WTC11 (cell line): ENCODE measurements at regions not wholly inside any gene's neighbourhood (a gene's known extent, or its start where the extent isn't known, plus 50 kb on each side); places are given as distances from the start of the nearest gene placed in this dataset.

ENCODE experiments used
- ATAC-seq: fragments of 200-7000 bp; cut with Tn5 transposase; 2 replicates; pipeline ENCODE4 v1.10.0; 2021; ENCODE audit warnings: mild to moderate bottlenecking, moderate library complexity
- CTCF ChIA-PET: fragments of 300-600 bp; sonication (Branson Sonifier 250); formaldehyde crosslinking; loops from one replicate; lab custom pipeline; 2021; ENCODE audit warnings: antibody characterized with exemption; lab: Charles Lee
- POLR2A ChIA-PET: fragments of 350-600 bp; sonication (Branson Sonifier 250); formaldehyde crosslinking; loops from one replicate; lab custom pipeline; 2021; ENCODE audit warnings: antibody characterized with exemption; lab: Charles Lee
- DNase-seq: peaks from one replicate; pipeline ENCODE4 v3.0.0; 2021; ENCODE audit warnings: low spot score
- H3K27ac Mint-ChIP-seq: 2 replicates; pipeline ENCODE4 v1.8.0; 2021; ENCODE audit warnings: mixed read lengths
- H3K27me3 Mint-ChIP-seq: 2 replicates; pipeline ENCODE4 v1.8.0; 2021; ENCODE audit warnings: low read depth, mild to moderate bottlenecking, moderate library complexity, mixed read lengths
- H3K36me3 Mint-ChIP-seq: 2 replicates; pipeline ENCODE4 v1.8.0; 2021; ENCODE audit warnings: mixed read lengths
- H3K4me1 Mint-ChIP-seq: 2 replicates; pipeline ENCODE4 v1.8.0; 2022; ENCODE audit warnings: mixed read lengths
- H3K4me3 Mint-ChIP-seq: 2 replicates; pipeline ENCODE4 v1.8.0; 2021; ENCODE audit warnings: mild to moderate bottlenecking, moderate library complexity, mixed read lengths
- H3K9me3 Mint-ChIP-seq: 2 replicates; pipeline ENCODE4 v1.8.0; 2021; ENCODE audit warnings: mixed read lengths
- FOXJ3 ChIP-seq: sonication (generic); formaldehyde crosslinking; IDR thresholded peaks from 2 replicates; pipeline ENCODE4 v1.9.0; 2021; ENCODE audit warnings: missing genetic modification reagents, mild to moderate bottlenecking, borderline replicate concordance
- FOXK1 ChIP-seq: sonication (generic); formaldehyde crosslinking; IDR thresholded peaks from 2 replicates; pipeline ENCODE4 v1.8.0; 2022; ENCODE audit warnings: mild to moderate bottlenecking, moderate library complexity, missing genetic modification reagents
- NR3C1 ChIP-seq: sonication (generic); formaldehyde crosslinking; conservative IDR thresholded peaks from 2 replicates; pipeline ENCODE4 v1.8.1; 2023; ENCODE audit warnings: low read depth, mild to moderate bottlenecking, missing genetic modification reagents
- ZNF263 ChIP-seq: sonication (generic); formaldehyde crosslinking; IDR thresholded peaks from 2 replicates; pipeline ENCODE4 v1.8.1; 2022; ENCODE audit warnings: low read depth, mild to moderate bottlenecking, moderate library complexity, missing genetic modification reagents
- ZNF416 ChIP-seq: fragments of 250-450 bp; sonication (Bioruptor Pico); IDR thresholded peaks from 2 replicates; pipeline ENCODE4 v1.9.0; 2021; ENCODE audit warnings: mild to moderate bottlenecking, inconsistent platforms
- TF ChIP-seq, protein P1 (sequence below): fragments of 250-450 bp; sonication (Bioruptor Pico); conservative IDR thresholded peaks from 2 replicates; pipeline ENCODE4 v1.9.0; 2021; ENCODE audit warnings: mild to moderate bottlenecking
- TF ChIP-seq, protein P2 (sequence below): sonication (generic); formaldehyde crosslinking; IDR thresholded peaks from 2 replicates; pipeline ENCODE4 v1.8.1; 2022; ENCODE audit warnings: missing genetic modification reagents, borderline replicate concordance
- TF ChIP-seq, protein P3 (sequence below): fragments of 200-600 bp; IDR thresholded peaks from 2 replicates; pipeline ENCODE4 v1.8.0; 2022; ENCODE audit warnings: antibody characterized with exemption
- TF ChIP-seq, protein P4 (sequence below): fragments of 250-450 bp; sonication (Bioruptor Pico); IDR thresholded peaks from 2 replicates; pipeline ENCODE4 v1.9.0; 2021; ENCODE audit warnings: moderate library complexity, mild to moderate bottlenecking, inconsistent platforms, borderline replicate concordance
- TF ChIP-seq, protein P5 (sequence below): sonication (generic); formaldehyde crosslinking; conservative IDR thresholded peaks from 2 replicates; pipeline ENCODE4 v1.8.1; 2023; ENCODE audit warnings: mild to moderate bottlenecking, low read depth, missing genetic modification reagents, moderate library complexity
- TF ChIP-seq, protein P6 (sequence below): sonication (generic); formaldehyde crosslinking; IDR thresholded peaks from 2 replicates; pipeline ENCODE4 v1.8.1; 2023; ENCODE audit warnings: mild to moderate bottlenecking, missing genetic modification reagents, moderate library complexity
- TF ChIP-seq, protein P7 (sequence below): sonication (generic); formaldehyde crosslinking; IDR thresholded peaks from 2 replicates; pipeline ENCODE4 v1.8.0; 2022; ENCODE audit warnings: mild to moderate bottlenecking, missing genetic modification reagents

DNA sequence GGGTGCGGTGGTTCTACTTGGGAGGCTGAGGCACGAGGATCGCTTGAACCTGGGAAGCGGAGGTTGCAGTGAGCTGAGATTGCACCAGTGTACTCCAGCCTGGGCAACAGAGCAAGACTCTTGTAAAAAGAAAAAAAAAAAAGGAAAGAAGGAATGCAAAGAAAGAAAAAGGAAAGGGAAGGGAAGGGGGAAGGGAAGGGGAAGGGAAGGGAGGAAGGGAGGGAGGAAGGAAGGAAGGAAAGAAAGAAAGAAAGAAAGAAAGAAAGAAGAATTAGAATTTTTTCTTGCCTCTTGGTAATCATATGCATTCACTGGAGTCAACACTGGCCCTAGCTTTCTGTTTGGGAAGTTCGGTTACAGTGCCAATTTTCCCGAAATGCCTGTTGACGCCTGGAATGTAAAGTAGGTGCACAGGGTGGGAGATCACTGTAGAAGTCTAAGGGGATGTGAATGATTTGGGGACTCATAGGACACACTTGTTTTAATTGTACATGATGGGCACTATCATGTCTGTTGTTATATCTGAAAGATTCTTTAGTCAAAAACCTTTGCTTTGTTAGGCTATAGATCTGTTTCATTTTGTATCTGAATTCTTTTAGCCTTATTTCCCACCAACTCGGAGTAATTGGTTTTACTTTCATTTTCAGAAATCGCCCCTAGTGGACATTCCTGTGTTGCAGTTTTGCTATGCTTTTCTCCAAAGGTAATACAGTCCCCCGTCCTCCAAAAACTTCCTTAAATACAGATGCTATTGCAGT, 59.8 kb upstream of the MORC3 start:
- Mint-ChIP-seq H3K36me3 (no peaks in the 10 kb centered on the region), H3K9me3 (no peaks in the 10 kb centered on the region), H3K4me1 (0 out of 2 replicates have a peak, but pooled peaks cover 2% of the 10 kb centered on the region), H3K4me3 (no peak overlapping the region; the same call in 1 of the 2 replicates), H3K27me3 (no peaks in the 10 kb centered on the region), H3K27ac (no peak overlapping the region)
- ChIA-PET CTCF (interaction anchor here (0.7 to 2.6 kb wide), 4 partner anchors 10 to 60 kb away, joined by 3 to 8 read pairs (median 4); partner anchors contain the start of gene MORC3), POLR2A (interaction anchor here (0.6 to 1.1 kb wide), 2 partner anchors 17 to 59 kb away, joined by 5 read pairs; no protein-coding TSS in a partner anchor)
- ATAC-seq (peak; percentile 76), DNase-seq (peak; percentile 34)
- TF ChIP-seq FOXK1 (no peak), ZNF416 (no peak), FOXJ3 (CRISPR knock-in tag) (no peak)
- TF ChIP-seq, protein P1, sequence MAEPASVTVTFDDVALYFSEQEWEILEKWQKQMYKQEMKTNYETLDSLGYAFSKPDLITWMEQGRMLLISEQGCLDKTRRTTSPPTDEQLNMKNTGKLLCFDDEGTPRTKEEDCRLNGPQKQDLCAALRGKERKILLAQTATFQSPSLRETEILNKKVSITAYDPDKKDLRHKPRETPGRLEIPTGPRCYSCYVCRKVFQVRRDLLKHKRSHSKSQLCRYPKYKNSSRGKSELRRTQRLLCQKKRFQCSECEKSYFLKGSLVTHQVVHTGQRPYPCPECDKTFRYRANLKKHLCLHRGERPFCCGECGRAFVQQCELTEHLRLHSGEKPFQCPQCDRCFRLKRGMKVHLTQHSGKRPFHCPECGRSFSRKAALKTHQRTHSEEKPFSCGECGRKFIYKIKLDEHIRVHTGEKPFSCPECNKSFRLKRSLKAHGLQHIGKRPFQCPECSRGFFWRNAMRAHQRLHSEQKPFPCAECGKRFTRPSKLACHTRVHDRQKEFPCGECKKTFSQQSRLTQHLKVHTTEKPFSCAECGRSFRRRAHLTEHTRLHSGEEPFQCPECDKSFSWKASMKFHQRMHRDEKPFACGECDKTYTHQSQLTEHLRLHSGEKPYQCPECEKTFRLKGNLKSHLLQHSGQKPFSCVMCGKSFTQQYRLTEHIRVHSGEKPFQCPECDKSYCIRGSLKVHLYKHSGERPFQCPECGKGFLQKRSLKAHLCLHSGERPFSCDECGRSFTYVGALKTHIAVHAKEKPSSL (CRISPR knock-in tag): no peak
- TF ChIP-seq, protein P2, sequence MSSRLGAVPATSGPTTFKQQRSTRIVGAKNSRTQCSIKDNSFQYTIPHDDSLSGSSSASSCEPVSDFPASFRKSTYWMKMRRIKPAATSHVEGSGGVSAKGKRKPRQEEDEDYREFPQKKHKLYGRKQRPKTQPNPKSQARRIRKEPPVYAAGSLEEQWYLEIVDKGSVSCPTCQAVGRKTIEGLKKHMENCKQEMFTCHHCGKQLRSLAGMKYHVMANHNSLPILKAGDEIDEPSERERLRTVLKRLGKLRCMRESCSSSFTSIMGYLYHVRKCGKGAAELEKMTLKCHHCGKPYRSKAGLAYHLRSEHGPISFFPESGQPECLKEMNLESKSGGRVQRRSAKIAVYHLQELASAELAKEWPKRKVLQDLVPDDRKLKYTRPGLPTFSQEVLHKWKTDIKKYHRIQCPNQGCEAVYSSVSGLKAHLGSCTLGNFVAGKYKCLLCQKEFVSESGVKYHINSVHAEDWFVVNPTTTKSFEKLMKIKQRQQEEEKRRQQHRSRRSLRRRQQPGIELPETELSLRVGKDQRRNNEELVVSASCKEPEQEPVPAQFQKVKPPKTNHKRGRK: 0 out of 2 replicates have a peak, but pooled peaks have one; percentile 71
- TF ChIP-seq, protein P3, sequence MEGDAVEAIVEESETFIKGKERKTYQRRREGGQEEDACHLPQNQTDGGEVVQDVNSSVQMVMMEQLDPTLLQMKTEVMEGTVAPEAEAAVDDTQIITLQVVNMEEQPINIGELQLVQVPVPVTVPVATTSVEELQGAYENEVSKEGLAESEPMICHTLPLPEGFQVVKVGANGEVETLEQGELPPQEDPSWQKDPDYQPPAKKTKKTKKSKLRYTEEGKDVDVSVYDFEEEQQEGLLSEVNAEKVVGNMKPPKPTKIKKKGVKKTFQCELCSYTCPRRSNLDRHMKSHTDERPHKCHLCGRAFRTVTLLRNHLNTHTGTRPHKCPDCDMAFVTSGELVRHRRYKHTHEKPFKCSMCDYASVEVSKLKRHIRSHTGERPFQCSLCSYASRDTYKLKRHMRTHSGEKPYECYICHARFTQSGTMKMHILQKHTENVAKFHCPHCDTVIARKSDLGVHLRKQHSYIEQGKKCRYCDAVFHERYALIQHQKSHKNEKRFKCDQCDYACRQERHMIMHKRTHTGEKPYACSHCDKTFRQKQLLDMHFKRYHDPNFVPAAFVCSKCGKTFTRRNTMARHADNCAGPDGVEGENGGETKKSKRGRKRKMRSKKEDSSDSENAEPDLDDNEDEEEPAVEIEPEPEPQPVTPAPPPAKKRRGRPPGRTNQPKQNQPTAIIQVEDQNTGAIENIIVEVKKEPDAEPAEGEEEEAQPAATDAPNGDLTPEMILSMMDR: peak; percentile 47; the same call in 1 of the 2 replicates

DNA sequence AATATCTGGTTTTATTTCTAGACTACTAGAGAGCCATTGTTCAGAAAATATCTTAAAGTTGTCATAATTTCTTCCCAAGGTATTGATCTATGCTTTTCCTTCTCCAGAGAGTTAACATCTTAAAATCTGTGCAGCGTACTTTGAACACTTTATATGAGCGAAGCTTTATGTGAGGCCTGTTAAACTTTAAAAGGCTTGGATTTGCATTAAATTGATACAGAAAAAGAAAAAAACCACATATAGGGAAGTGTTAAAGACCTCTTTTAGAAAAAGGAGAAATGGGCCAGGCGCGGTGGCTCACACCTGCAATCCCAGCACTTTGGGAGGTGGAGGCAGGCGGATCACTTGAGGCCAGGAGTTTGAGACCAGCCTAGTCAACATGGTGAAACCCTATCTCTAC, 59.2 kb upstream of the MORC3 start:
- no peak overlapping the region for H3K27ac Mint-ChIP-seq
- H3K4me1 Mint-ChIP-seq: 0 out of 2 replicates have a peak, but pooled peaks cover 2% of the 10 kb centered on the region
- DNase-seq: no peak
- TF ChIP-seq, protein P4, sequence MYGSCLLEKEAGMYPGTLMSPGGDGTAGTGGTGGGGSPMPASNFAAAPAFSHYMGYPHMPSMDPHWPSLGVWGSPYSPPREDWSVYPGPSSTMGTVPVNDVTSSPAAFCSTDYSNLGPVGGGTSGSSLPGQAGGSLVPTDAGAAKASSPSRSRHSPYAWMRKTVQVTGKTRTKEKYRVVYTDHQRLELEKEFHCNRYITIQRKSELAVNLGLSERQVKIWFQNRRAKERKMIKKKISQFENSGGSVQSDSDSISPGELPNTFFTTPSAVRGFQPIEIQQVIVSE (CRISPR knock-in tag): no peak
- TF ChIP-seq, protein P3: 0 out of 2 replicates have a peak, but pooled peaks have one; percentile 8
- ChIA-PET POLR2A (no interaction called here), CTCF (interaction anchor here (0.9 to 2.6 kb wide), 3 partner anchors 11 to 50 kb away, joined by 3 to 8 read pairs (median 3); no protein-coding TSS in a partner anchor)
- no peaks in the 10 kb centered on the region for H3K27me3 Mint-ChIP-seq
- H3K36me3 Mint-ChIP-seq: no peaks in the 10 kb centered on the region; the same call in 1 of the 2 replicates
- no peak for ATAC-seq
- H3K4me3 Mint-ChIP-seq: no peak overlapping the region
- H3K9me3 Mint-ChIP-seq: no peaks in the 10 kb centered on the region

DNA sequence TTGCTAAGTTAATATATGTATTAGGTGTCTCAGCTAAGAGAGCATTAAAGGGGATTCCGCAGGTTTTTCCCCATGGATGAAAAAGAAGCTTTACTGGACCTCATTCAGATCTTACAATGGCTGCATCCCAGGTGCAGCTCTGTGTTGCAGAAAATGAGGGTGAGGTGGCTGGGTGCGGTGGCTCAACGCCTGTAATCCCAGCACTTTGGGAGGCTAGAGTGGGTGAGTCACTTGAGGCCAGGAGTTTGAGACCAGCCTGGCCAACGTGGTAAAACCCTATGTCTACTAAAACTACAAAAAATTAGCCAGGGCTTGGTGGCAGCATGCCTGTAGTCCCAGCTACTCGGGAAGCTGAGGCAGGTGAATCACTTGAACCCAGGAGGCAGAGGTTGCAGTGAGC, 58.5 kb upstream of the MORC3 start:
- Mint-ChIP-seq H3K27ac (no peak overlapping the region), H3K4me3 (no peak overlapping the region), H3K4me1 (0 out of 2 replicates have a peak, but pooled peaks cover 2% of the 10 kb centered on the region), H3K9me3 (no peaks in the 10 kb centered on the region), H3K36me3 (no peaks in the 10 kb centered on the region; the same call in 1 of the 2 replicates), H3K27me3 (no peaks in the 10 kb centered on the region)
- ATAC-seq (no peak), DNase-seq (no peak)
- ChIA-PET POLR2A (interaction anchor here (0.7 kb wide), 1 partner anchor 73 kb away, joined by 3 read pairs; no protein-coding TSS in a partner anchor), CTCF (interaction anchor here (0.6 to 2.6 kb wide), 4 partner anchors 12 to 1381 kb away, joined by 3 to 8 read pairs (median 3); no protein-coding TSS in a partner anchor)
- no peak for TF ChIP-seq ZNF263
- TF ChIP-seq, protein P5, sequence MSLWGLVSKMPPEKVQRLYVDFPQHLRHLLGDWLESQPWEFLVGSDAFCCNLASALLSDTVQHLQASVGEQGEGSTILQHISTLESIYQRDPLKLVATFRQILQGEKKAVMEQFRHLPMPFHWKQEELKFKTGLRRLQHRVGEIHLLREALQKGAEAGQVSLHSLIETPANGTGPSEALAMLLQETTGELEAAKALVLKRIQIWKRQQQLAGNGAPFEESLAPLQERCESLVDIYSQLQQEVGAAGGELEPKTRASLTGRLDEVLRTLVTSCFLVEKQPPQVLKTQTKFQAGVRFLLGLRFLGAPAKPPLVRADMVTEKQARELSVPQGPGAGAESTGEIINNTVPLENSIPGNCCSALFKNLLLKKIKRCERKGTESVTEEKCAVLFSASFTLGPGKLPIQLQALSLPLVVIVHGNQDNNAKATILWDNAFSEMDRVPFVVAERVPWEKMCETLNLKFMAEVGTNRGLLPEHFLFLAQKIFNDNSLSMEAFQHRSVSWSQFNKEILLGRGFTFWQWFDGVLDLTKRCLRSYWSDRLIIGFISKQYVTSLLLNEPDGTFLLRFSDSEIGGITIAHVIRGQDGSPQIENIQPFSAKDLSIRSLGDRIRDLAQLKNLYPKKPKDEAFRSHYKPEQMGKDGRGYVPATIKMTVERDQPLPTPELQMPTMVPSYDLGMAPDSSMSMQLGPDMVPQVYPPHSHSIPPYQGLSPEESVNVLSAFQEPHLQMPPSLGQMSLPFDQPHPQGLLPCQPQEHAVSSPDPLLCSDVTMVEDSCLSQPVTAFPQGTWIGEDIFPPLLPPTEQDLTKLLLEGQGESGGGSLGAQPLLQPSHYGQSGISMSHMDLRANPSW (CRISPR knock-in tag): no peak
- TF ChIP-seq, protein P6, sequence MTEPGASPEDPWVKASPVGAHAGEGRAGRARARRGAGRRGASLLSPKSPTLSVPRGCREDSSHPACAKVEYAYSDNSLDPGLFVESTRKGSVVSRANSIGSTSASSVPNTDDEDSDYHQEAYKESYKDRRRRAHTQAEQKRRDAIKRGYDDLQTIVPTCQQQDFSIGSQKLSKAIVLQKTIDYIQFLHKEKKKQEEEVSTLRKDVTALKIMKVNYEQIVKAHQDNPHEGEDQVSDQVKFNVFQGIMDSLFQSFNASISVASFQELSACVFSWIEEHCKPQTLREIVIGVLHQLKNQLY (CRISPR knock-in tag): no peak
- TF ChIP-seq, protein P4 (CRISPR knock-in tag): no peak
- TF ChIP-seq, protein P7, sequence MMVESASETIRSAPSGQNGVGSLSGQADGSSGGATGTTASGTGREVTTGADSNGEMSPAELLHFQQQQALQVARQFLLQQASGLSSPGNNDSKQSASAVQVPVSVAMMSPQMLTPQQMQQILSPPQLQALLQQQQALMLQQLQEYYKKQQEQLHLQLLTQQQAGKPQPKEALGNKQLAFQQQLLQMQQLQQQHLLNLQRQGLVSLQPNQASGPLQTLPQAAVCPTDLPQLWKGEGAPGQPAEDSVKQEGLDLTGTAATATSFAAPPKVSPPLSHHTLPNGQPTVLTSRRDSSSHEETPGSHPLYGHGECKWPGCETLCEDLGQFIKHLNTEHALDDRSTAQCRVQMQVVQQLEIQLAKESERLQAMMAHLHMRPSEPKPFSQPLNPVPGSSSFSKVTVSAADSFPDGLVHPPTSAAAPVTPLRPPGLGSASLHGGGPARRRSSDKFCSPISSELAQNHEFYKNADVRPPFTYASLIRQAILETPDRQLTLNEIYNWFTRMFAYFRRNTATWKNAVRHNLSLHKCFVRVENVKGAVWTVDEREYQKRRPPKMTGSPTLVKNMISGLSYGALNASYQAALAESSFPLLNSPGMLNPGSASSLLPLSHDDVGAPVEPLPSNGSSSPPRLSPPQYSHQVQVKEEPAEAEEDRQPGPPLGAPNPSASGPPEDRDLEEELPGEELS (CRISPR knock-in tag): no peak
- TF ChIP-seq NR3C1: no peak
